HG03354 (cell line): ENCODE measurements at regions not wholly inside any gene's neighbourhood (a gene's known extent, or its start where the extent isn't known, plus 50 kb on each side); places are given as distances from the start of the nearest gene placed in this dataset.

Experiments used
- ATAC-seq: cut with Tn5 transposase; IDR thresholded peaks from one replicate; pipeline ENCODE4 v1.9.1; 2021; ENCODE audit warnings: mild to moderate bottlenecking; ENCODE audit not compliant: unreplicated experiment, poor library complexity, severe bottlenecking

GRCh38 chr5:174324680-174325079 lies 279.2 kb downstream of the NSG2 start:
- no peak for ATAC-seq

DNA sequence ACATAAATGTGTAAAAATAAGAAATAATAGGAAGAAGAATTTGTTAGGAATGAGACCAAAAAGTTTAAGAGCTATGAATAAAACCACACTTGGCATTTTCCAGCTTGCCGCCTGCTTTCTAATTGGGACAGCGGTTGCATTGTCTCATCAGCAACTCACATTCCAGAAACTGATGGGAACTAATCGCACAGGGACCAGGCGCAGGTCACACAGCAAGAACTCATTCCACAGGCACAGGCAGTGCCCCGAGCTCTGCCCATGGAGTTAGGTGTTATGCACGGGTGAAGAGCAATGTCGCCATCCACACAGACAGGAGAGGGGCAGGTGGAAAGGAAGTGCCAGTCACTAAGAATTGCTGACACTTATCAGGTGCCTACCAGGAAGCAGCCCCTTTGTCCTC lies 279.9 kb downstream of the NSG2 start:
- ATAC-seq: no peak

- ATAC-seq: no peak
These were observed 280.5 kb downstream of the NSG2 start for GRCh38 chr5:174325961-174326360.

- ATAC-seq: no peak
These were observed 280.9 kb downstream of the NSG2 start for GRCh38 chr5:174326372-174326771.

DNA sequence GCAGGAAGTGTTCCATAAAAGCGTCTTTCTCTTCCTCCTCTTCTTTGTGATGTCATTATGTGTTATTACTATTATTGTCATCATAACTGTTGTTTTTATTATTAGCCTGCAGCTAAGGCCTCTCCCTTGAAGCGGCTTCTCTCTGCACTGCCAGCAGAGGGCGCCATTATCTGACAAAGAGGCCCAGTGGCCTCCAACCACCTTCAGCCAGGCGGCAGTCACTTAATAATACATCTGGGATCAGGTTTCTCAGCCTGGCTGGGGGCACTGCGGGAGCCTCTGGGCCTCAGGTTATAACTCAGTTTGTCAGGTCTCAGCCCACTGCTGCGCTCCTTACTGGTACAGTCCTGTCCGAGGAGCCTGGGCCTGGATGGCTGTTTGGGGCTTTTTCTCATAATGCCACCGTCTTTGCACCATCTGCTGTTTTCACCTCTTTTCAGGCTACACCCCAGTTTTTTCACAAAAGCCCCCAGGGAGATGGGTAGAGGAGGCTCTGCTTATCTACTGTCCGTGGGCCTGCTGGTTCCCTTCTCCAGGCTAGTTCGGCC lies 281.9 kb downstream of the NSG2 start:
- ATAC-seq: peak; percentile 77

GRCh38 chr5:174327896-174328295 lies 282.4 kb downstream of the NSG2 start:
- ATAC-seq: no peak

DNA sequence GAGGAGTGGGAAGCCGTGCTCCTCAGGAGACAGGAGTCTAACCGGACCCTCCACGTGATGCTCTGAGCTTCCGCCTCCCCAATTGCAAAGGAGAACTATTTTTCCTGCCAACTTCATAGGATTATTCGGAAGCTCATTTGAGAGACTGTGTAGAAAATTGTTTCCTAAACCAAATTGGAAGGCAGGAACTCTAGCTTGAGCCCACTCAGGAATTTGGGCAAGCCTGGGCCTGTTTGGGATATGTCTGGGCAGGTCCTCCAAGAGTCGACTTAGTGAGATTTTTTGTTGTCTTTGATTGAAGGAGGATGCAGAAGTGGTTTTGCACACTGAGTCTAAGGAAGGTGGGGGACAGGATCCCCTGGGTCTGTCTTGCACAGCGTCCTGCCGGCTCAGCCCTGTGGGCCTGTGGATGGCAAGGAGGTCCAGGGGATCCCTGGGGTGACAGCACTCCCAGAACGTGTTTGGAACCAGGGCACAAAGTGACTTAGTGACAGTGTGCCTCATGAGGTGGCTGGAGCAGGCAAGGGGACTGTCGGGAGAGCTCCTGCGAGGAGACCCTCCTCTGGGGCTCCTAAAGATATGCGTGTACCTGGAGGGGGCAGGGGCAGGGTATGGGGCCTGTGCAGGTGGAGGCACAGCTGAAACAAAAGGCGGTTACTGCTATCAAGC lies 283.3 kb downstream of the NSG2 start:
- ATAC-seq: no peak

- ATAC-seq: no peak
These were observed 284.2 kb downstream of the NSG2 start for GRCh38 chr5:174329738-174330137.

DNA sequence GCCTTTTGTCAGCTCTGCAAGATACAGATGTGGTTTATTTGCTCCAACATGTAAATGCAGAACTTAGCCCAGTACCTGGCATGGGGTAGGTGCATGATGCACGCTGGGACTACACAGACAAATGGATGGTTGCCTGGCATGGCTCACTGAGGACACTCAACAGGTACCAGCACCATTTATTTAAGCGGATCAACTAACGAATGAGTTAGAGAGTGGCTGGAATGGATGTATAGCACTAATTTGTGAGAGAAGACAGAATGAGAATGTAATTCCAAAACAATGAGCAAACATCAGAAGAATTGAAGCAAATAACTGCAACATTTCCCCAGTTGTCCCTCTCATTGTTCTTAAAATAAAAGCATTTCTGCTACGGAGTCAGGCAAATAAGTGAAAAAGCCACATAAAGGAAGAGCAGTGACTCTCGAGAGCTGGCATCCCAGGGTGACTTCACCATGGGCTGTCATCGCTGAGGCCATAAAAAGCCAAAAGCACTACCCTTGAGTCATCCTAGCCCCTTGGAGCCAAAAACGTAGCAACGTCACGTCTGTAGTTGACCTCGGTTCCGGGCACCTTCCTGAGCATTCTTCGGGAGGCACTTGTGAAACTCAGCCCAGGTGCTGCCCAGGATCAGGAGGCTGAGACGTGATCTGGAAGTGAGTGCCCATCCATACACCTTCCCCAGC lies 290.3 kb downstream of the NSG2 start:
- no peak for ATAC-seq

DNA sequence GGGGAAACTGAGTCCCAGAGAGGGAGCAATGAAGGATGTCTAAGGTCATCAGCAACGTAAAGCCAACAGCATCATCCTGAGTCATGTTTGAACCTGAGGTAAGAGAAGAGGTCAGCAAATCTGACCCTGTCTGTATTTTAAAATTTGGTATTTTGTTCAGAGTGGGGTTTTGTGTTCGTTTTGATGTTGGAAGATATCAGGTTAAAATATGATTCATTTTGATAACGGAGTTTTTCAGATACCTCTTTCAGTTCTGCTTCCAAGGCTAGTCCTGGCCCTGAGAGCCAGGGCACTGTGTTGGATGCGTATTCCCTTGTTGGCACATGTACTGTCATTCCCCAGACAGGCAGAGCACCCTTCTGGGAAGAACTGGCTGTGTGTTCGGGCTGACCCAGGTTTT lies 291.0 kb downstream of the NSG2 start:
- no peak for ATAC-seq

DNA sequence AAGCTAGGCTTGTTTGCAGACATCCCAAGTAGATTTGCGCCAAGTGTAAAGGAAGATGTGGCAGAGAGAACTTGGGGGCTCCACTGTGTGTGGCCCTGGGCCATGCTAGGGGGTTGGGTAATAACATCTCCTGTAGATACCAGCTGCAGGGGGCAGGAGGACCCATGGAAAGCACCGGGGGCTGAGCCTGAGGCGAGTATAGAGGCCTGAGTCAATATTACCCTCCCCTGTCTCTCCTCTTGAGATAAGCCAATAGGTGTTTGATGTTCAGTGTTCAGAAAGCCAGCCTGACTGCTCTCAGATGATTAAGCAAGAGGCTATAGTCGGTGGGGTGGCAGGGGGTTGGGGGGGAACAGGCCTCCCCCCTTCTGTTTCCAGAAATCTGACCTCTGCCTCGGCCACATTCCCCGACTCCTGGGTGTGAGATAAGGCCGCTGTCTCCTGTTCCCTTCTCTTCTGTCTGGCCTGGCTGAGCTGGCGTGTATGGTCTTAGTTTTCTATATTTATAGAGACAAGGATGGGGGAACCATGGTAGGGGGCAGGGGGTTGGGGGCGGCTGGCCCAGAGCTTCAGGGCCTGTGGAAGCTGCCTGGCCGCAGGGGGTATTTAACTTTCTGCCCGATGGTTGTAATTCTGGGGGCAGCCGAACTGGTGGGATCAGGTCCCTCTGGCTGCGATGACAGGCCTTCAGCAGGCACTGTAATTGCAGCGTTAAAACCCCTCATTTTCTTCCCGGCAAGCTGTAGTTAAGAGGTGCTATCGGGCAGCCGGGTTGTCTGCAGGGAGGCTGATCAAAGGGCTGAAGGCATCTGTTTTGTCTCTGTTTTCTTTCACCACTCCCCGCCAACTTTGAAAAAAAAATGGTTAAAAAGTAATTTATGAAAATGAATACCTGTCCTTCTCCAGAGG lies 292.0 kb downstream of the NSG2 start:
- no peak for ATAC-seq

DNA sequence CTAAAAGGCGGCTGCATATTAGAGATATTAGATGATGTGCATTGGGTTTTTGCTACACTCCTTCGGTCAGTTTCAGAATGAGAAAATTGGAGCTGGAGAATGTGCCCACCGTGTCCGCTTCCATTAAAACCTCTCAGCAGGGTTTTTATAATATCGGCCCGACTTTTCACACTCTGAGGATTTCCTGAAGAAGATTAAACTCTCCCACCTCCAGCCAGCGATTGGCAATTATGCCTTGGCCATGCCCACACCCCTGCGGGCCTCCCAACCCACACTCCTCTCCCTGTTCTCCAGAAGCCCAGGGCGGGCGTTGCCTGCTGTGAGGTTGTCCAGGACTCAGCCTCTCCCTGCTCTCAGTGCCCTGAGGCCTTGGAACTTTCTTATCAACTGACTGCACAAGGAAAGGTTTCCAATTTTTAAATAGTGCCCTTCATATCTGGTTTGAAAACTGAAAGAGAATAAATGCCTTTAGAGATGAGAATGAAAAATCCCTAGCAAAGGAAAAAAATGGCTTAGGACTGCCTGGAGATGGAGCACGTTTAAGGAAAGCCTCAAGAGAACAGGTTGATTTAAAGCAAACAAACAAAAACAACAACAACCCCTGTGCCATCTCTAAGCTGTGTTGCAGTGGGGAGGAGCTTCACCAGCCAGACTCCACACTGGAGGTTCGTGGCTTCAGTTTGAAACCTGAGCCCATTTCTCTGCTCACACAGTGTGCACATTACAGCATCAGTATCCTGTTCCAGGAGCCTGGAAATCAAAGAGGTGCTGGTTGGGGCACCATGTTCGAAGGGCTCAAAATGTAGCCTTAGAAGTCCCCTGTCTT lies 292.9 kb downstream of the NSG2 start:
- ATAC-seq: no peak

DNA sequence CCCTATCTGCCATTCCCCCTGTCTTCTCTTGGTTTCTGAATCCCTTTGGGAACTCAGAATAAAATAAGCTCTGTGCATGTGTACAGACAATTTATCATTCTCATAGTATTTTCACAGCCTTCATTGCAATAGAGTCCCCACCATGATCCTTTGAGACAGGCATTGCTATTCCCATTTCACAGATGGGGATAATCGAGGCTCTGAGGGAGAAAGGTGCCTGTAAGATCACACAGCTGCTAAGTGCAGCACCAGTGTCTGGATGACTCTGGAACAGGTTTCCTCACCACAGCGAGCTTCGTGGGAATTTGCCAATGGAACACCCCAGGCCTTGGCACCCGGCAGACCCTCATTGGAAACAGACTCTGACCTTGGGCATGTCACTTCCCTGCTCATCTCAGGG lies 293.6 kb downstream of the NSG2 start:
- no peak for ATAC-seq

- no peak for ATAC-seq
These were observed 294.7 kb downstream of the NSG2 start for GRCh38 chr5:174340226-174340625.

GRCh38 chr5:174342696-174343095 lies 297.2 kb downstream of the NSG2 start:
- no peak for ATAC-seq

GRCh38 chr5:174343826-174344225 lies 298.3 kb downstream of the NSG2 start:
- ATAC-seq: no peak

GRCh38 chr5:174344335-174344734 lies 298.8 kb downstream of the NSG2 start:
- ATAC-seq: no peak

- ATAC-seq: no peak
These were observed 301.7 kb downstream of the NSG2 start for GRCh38 chr5:174347183-174347582.

DNA sequence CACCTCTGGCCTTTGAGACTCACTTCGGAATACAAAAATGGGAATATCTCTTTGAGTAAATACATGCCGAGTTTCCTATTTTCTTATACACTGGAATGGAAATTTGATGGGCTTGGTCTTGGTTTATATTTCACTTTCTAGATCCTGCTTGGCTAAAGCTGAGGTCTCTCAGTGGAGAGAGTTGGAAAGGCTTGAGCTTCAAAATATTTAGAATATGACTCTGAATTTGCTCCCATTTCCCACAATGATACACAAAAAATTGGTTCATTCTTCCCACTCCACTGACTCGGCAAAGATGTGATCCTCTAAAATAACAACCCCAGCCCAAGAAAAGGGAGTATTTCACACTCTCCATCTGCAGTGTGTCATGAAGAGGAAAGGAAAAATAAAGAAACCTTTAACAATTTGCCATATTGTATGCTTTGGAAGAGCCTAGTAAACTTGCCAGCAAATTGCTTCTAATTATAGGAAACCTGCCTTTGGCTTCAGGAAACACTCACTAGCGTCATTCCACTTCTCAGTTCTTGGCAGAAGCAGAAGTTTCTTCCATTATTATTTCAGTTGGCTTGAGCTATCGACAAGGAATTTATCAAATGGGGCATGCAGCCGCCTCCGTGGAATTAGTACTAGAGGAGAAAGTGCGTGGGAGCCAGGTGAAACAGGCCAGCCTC lies 302.9 kb downstream of the NSG2 start:
- ATAC-seq: no peak
